Right lobe of liver (tissue), 6 donors: ENCODE measurements at regions not wholly inside any gene's neighbourhood (a gene's known extent, or its start where the extent isn't known, plus 50 kb on each side); places are given as distances from the start of the nearest gene placed in this dataset.
"Not testable (repeated sequence)": the region's sequence is repeated elsewhere in the genome, so short reads cannot be mapped to it uniquely, and the experiment has no call there.

Experiments
- ATAC-seq, 4 donors: fragments of 200-7000 bp; cut with Tn5 transposase; one replicate each; pipeline ENCODE4 v1.9.1; 2020; ENCODE audit warnings: mild to moderate bottlenecking in 4 of 4, moderate library complexity in 4 of 4
- DNase-seq, 3 donors: peaks; one replicate each; pipeline ENCODE4 v3.0.0-alpha.2; 2020
- H3K27ac ChIP-seq, 3 donors: fragments of 200-600 bp; one replicate each; pipeline ENCODE4 v1.8.0; 2022
- H3K27me3 ChIP-seq, 2 donors: fragments of 200-600 bp; one replicate each; pipeline ENCODE4 v1.8.0; 2022
- H3K36me3 ChIP-seq, 4 donors: fragments of 200-600 bp; sonication (generic) in 1 of 4; one replicate each; pipeline versions ENCODE4 v1.5.1 to v1.8.0; 2017 to 2022; ENCODE audit warnings: control low read depth in 1 of 4
- H3K4me1 ChIP-seq, 4 donors: fragments of 200-600 bp; sonication (generic) in 1 of 4; one replicate each; pipeline versions ENCODE4 v1.5.1 to v1.8.0; 2017 to 2022; ENCODE audit warnings: control low read depth in 1 of 4
- H3K4me3 ChIP-seq, 3 donors: fragments of 200-600 bp; one replicate each; pipeline ENCODE4 v1.8.0; 2022
- H3K9me3 ChIP-seq, 4 donors: fragments of 200-600 bp; sonication (generic) in 1 of 4; one replicate each; pipeline versions ENCODE4 v1.5.1 to v1.8.0; 2017 to 2022; ENCODE audit warnings: control low read depth in 1 of 4
- POLR2A ChIP-seq: fragments of 450-650 bp; IDR thresholded peaks from one replicate; pipeline ENCODE4 v1.6.1; 2017; ENCODE audit warnings: antibody characterized with exemption, mild to moderate bottlenecking
- WGBS: methylation state at CpG from one replicate; pipeline ENCODE4 v1.1.6; 2018; ENCODE audit warnings: low coverage, low lambda C conversion rate; ENCODE audit not compliant: insufficient coverage; ENCODE audit errors: missing lambda C conversion rate; 5-methylcytosine and 5-hydroxymethylcytosine counted together
- intact Hi-C, 2 donors: fragments of 100-400 bp; cut with DNase I; formaldehyde crosslinking; loops; one replicate each; pipeline versions ENCODE4 v1.11.2 to v1.14.1; 2022
- TF ChIP-seq, protein P1 (sequence below), 4 donors: fragments of 200-600 bp in 3 of 4; fragments of 450-650 bp in 1 of 4; IDR thresholded peaks; one replicate each; pipeline versions ENCODE4 v1.5.1 to v1.8.0; 2016 to 2022; ENCODE audit warnings: antibody characterized with exemption in 4 of 4, mild to moderate bottlenecking in 2 of 4
- donor health status: DM: no; HTN: yes; CAD: no.
- donor health status: DM: no; HTN: no; CAD: no.
- donor health status: DM: no; HTN: no; CAD: no.
- donor health status: DM: no; HTN: yes; CAD: no.
- donor health status: DM: no; HTN: yes; CAD: no.

GRCh38 chr9:40935336-40935735 is 193.1 kb downstream of the FOXD4L6 start:
- H3K27ac ChIP-seq = no peak overlapping the region
- H3K4me3 ChIP-seq = no peak overlapping the region
- H3K9me3 ChIP-seq = peaks cover 0 to 6% (median 0%) of the 10 kb centered on the region in 4 donors
- H3K36me3 ChIP-seq = no peaks in the 10 kb centered on the region
- no peaks in the 10 kb centered on the region for H3K4me1 ChIP-seq
- intact Hi-C loops = no loop called here
- ATAC-seq (no peak), DNase-seq (no peak)
- no peaks in the 10 kb centered on the region for H3K27me3 ChIP-seq
- 71% methylated on average over 7 of the region's 7 CpGs for WGBS
- TF ChIP-seq, protein P1, sequence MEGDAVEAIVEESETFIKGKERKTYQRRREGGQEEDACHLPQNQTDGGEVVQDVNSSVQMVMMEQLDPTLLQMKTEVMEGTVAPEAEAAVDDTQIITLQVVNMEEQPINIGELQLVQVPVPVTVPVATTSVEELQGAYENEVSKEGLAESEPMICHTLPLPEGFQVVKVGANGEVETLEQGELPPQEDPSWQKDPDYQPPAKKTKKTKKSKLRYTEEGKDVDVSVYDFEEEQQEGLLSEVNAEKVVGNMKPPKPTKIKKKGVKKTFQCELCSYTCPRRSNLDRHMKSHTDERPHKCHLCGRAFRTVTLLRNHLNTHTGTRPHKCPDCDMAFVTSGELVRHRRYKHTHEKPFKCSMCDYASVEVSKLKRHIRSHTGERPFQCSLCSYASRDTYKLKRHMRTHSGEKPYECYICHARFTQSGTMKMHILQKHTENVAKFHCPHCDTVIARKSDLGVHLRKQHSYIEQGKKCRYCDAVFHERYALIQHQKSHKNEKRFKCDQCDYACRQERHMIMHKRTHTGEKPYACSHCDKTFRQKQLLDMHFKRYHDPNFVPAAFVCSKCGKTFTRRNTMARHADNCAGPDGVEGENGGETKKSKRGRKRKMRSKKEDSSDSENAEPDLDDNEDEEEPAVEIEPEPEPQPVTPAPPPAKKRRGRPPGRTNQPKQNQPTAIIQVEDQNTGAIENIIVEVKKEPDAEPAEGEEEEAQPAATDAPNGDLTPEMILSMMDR (IDR thresholded peaks at IDR 0.05) = no peak
- no peak for TF ChIP-seq POLR2A

DNA sequence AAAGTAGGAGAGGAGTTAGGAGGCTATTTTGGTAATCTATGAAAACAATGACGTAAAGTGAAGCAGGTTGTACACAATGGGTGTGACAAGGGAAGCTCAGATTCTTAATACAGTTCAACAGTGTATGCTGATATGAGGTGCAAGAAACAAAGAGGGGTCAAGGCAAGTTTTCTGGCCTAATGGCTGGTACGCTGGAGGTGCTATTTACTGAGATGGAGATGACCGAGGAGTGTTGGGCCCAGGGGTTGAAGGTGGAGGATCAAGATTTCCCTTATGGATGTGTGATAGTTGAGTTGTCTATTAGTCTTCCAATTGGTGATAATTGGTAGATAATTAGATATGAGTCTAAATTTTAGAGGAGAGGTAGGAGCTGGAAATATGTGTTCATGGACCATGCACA is 194.0 kb downstream of the FOXD4L6 start:
- WGBS = 82% methylated on average over 3 of the region's 3 CpGs
- H3K36me3 ChIP-seq, DNase-seq, H3K27me3 ChIP-seq, H3K9me3 ChIP-seq, H3K4me1 ChIP-seq, intact Hi-C loops, H3K27ac ChIP-seq, ATAC-seq, H3K4me3 ChIP-seq: not testable (repeated sequence)

GRCh38 chr9:40930426-40930825 is 198.1 kb downstream of the FOXD4L6 start:
- H3K27me3 ChIP-seq = not testable (repeated sequence)

GRCh38 chr9:40929488-40929845 is 199.0 kb downstream of the FOXD4L6 start:
- H3K4me1 ChIP-seq, ATAC-seq, H3K36me3 ChIP-seq, DNase-seq, intact Hi-C loops, H3K27me3 ChIP-seq, H3K27ac ChIP-seq, H3K4me3 ChIP-seq: not testable (repeated sequence)
- H3K9me3 ChIP-seq = peaks cover 0 to 44% (median 6%) of the 10 kb centered on the region in 4 donors
- WGBS = 49% methylated on average over 5 of the region's 6 CpGs

More at GRCh38 chr9:40930426-40930825, 198.1 kb downstream of the FOXD4L6 start:
- ATAC-seq, intact Hi-C loops, H3K27ac ChIP-seq, H3K36me3 ChIP-seq, H3K4me3 ChIP-seq, DNase-seq, H3K4me1 ChIP-seq: not testable (repeated sequence)
- 60% methylated on average over 4 of the region's 4 CpGs for WGBS
- peaks cover 0 to 36% (median 6%) of the 10 kb centered on the region in 4 donors for H3K9me3 ChIP-seq

DNA sequence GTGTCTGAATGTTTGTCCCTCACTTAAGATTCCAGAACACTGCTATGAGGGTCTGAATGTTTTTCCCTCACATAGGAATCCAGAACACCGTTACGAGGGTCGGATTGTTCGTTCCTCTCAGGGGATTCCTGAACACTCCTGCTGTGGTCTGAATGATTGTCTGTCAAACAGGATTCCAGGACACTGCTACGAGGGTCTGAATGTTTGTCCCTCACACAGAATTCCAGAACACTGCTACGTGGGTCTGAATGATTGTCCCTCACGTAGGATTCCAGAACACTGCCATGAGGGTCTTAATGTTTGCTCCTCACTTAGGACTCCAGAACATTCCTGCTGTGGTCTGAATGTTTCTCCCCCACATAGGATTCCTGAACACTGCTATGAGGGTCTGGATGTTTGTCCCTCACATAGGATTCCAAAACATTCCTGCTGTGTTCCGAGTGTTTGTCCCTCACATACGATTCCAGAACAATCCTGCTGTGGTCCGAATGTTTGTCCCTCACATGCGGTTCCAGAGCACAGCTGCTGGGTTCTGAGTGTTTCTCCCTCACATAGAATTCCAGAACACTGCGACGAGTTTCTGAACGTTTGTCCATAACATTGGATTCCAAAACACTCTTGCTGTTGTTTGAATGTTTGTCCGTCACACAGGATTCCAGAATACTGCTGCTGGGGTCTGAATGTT is 199.5 kb downstream of the FOXD4L6 start:
- 48% methylated on average over 15 of the region's 15 CpGs for WGBS
- ATAC-seq = no peak
- TF ChIP-seq, protein P1 (IDR thresholded peaks at IDR 0.05) = no peak
- TF ChIP-seq POLR2A = no peak
- H3K27me3 ChIP-seq = no peaks in the 10 kb centered on the region
- no peaks in the 10 kb centered on the region for H3K4me1 ChIP-seq
- no peaks in the 10 kb centered on the region for H3K36me3 ChIP-seq
- no peak overlapping the region for H3K4me3 ChIP-seq
- no peak for DNase-seq
- H3K27ac ChIP-seq = no peak overlapping the region
- intact Hi-C loops = no loop called here
- H3K9me3 ChIP-seq = peaks cover 0 to 44% (median 6%) of the 10 kb centered on the region in 4 donors

DNA sequence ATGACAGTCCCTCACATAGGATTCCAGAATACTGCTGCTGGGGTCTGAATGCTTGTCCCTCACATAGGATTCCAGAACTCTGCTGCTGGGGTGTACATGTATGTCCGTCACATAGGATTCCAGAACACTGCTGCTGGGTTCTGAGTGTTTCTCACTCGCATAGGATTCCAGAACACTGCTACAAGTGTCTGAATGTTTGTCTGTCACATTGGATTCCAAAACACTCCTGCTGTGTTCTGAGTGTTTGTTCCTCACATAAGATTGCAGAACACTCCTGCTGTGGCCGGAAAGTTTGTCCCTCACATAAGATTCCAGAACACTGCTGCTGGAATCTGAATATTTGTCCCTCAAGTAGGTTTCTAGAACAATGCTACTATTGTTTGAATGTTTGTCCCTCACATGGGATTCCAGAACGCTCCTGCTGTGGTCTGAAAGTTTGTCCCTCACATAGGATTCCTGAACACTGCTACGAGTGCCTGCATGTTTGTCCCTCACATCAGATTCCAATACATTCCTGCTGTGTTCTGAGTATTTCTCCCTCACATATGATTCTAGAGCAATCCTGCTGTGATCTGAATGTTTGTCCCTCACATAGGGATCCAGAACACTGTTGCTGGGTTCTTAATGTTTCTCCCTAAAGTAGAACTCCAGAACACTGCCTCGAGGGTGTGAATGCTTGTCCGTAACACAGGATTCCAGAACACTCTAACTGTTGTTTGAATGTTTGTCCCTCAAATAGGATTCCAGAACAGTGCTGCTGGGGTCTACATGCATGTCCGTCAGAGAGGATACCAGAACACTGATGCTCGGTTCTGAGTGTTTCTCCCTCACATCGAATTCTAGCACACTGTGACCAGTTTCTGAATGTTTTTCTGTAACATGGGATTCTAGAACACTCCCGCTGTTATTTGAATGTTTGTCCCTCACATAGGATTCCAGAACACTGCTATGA is 200.4 kb downstream of the FOXD4L6 start:
- H3K4me3 ChIP-seq = no peak overlapping the region
- no peak overlapping the region for H3K27ac ChIP-seq
- WGBS = 47% methylated on average over 11 of the region's 11 CpGs
- ATAC-seq = no peak
- no peak for DNase-seq
- TF ChIP-seq POLR2A = no peak
- intact Hi-C loops = no loop called here
- H3K9me3 ChIP-seq = peaks cover 0 to 44% (median 6%) of the 10 kb centered on the region in 4 donors
- H3K27me3 ChIP-seq = no peaks in the 10 kb centered on the region
- H3K4me1 ChIP-seq = no peaks in the 10 kb centered on the region
- H3K36me3 ChIP-seq = no peaks in the 10 kb centered on the region
